ENCODE measurements at regions not wholly inside any gene's neighbourhood (a gene's known extent, or its start where the extent isn't known, plus 50 kb on each side); places are given as distances from the start of the nearest gene placed in this dataset.

- TF ChIP-seq CHD7 (IDR thresholded peaks at IDR 0.05; ENCODE audit: insufficient replicate concordance, low read length) (no peak), FOSL1 (IDR thresholded peaks at IDR 0.05; ENCODE audit: insufficient read depth, low read depth, low read length) (no peak), TCF12 (IDR thresholded peaks at IDR 0.05; ENCODE audit: low read depth, low read length) (no peak), TEAD4 (IDR thresholded peaks at IDR 0.05; ENCODE audit: low read depth, low read length) (no peak), POU5F1 (IDR thresholded peaks at IDR 0.05; ENCODE audit: low read depth, low read length) (no peak), EZH2 (IDR thresholded peaks at IDR 0.05; ENCODE audit: low read depth, low read length, severe bottlenecking) (no peak), KDM4A (IDR thresholded peaks at IDR 0.05; ENCODE audit: low read depth, low read length, severe bottlenecking) (no peak), CREB1 (IDR thresholded peaks at IDR 0.05) (peak; percentile 67), SP1 (IDR thresholded peaks at IDR 0.05; ENCODE audit: low read depth, low read length) (peak; percentile 36; the same call in 1 of the 2 replicates), JUN (IDR thresholded peaks at IDR 0.05; ENCODE audit: low read depth, low read length) (no peak), RNF2 (IDR thresholded peaks at IDR 0.05; ENCODE audit: borderline replicate concordance, low read depth, low read length, missing control alignments, poor library complexity, severe bottlenecking) (no peak)
These were observed 86.7 kb upstream of the NFIB start (continued) for GRCh38 chr9:14400658-14400995.
